GM04503 (cell line): ENCODE measurements at regions not wholly inside any gene's neighbourhood (a gene's known extent, or its start where the extent isn't known, plus 50 kb on each side); places are given as distances from the start of the nearest gene placed in this dataset.
"Not testable (repeated sequence)": the region's sequence is repeated elsewhere in the genome, so short reads cannot be mapped to it uniquely, and the experiment has no call there.

Experiments
- DNase-seq: peaks from one replicate; pipeline ENCODE4 v3.0.0-alpha.2; 2012; ENCODE audit warnings: low read depth

DNA sequence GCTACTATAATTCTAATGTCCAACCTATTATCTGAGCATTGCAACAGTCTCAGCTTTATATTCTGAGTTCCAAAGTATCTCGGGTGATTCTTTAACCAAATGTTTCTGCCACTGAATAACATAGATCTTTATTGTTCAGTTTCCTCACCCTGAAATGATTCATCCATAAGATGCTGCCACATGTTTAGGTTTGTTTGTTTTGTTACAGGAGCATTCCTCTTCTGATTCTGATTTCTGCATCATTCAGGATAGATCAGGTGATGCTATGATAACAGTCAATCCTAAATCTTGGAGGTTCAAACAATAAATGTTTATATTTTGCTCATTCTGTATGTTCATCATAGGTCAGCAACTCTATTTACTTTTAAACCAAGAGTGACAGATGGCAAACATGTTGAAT lies 927.6 kb downstream of the PCDH7 start:
- no peak for DNase-seq

- no peak for DNase-seq
Observed at GRCh38 chr4:31649878-31650277, 929.7 kb downstream of the PCDH7 start.

- DNase-seq: no peak
Observed at GRCh38 chr4:31651541-31651940, 931.4 kb downstream of the PCDH7 start.

GRCh38 chr4:31655328-31655727 lies 935.2 kb downstream of the PCDH7 start:
- DNase-seq: no peak

DNA sequence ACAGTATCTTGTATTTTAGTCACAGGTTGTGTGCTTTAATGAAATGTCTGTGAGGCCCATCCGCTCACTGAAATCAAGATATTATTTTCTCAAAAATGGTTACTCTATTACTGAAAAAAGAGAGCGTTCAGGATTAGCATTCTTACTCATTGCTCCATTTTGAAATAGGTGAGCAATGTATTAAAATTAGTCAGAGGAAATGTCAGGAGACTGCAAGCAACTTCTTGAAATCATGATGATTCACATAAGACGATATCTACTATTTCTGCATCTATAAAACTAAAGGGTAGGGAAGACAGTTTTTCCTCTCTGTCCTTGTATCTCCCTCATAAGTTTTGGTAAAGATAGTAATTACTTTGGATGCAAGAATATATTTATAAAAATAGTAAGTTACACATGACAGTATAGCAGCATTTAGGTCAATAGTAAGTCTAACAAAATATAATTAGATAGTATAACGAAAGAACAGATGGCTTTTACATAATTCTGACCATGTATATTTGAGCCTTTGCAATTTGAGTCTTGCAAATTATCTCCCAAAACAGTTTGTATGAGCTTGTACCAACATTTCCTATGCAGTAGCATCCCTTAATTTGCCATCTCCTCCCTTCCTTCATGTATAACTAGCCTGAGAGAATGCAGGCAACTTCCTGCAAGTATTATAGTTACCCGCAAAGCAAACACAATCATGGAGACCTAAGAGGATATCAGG lies 937.8 kb downstream of the PCDH7 start:
- no peak for DNase-seq

GRCh38 chr4:31660916-31661315 lies 940.7 kb downstream of the PCDH7 start:
- DNase-seq: no peak

- DNase-seq: no peak
Observed at GRCh38 chr4:31662951-31663350, 942.8 kb downstream of the PCDH7 start.

DNA sequence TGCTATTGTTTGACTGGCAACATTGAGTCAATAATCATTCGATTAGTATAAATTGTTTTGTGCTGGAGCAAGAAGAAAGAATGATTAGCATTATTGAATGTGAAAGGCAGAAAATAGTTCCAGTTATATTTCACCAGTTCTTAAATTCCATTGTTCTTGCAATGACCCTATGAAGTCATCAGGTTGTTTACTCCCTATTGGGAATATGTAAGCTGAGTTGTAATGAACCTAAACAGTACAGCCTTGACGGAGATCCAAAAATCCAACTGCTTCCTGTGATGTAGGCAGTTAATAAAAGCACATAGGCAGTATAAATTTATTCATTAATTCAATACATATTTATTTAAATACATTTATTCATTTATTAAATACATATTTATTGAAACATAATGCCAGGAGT lies 947.5 kb downstream of the PCDH7 start:
- no peak for DNase-seq

GRCh38 chr4:31674313-31674947 lies 954.3 kb downstream of the PCDH7 start:
- DNase-seq: no peak

DNA sequence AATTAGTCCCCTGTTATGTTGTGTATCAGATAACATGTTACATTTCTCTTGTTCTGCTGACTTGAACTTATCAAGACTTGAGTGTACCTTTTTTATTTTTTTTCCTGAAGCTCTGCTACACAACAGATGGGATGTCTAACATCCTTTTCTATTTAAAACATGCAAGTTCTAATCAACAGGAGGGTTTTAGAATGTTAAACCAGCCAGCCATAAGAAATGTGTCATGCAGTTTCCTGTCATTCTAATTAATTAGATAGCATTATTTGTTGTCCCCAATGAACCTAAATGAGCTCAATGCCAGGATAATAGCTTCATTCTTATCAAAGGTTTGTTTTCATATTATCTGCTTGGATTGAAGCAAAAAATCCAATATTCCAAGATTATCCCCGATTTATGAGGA lies 958.2 kb downstream of the PCDH7 start:
- no peak for DNase-seq

DNA sequence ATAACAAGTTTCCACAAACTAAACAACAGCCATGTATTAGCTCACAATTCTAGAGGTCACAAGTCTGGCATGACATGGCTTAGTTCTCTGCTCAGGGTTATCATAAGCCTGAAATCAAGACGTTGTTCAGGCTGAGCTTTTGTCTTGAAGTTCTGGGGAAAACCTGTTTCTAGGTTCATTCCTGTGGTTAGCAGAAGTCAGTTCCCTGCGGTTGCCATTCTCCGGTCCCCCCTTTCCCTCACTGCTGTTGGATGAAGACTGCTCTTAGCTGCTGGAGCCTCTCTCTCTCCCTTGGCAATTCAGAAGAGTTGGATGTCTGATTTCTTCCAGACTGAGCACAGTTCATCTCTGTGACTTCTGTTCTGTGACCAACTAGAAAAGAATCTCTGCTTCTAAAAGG lies 962.6 kb downstream of the PCDH7 start:
- DNase-seq: no peak

DNA sequence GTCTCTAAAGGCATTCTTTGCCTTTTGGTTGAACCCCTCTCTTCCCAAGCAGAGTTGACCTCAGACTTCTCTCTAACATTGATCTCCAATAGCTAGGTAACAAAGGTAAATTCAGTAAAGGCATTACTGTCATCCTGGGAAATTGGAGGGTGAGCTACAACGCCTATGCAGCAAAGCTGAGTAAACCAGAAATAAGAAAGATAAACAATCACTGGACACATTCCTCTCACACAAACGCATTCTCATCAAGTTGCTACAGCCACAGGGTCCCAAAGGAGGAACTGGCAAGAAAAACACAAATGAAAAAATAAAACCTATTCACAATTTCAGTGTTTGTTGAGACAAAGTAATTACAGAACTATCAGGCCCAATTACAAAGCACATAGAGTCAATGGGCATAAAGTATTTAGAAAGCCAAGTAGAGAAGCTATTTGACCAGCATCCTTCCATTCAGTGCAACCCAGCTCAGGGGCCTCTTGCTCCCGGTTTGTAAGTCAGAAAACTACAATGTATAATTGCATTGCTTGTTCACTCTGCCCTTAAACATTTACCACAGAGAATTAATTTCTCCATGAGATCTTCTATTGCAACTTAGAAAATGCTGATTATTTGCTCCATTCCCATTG lies 967.7 kb downstream of the PCDH7 start:
- DNase-seq: no peak

- no peak for DNase-seq
Observed at GRCh38 chr4:31692399-31692940, 972.3 kb downstream of the PCDH7 start.

DNA sequence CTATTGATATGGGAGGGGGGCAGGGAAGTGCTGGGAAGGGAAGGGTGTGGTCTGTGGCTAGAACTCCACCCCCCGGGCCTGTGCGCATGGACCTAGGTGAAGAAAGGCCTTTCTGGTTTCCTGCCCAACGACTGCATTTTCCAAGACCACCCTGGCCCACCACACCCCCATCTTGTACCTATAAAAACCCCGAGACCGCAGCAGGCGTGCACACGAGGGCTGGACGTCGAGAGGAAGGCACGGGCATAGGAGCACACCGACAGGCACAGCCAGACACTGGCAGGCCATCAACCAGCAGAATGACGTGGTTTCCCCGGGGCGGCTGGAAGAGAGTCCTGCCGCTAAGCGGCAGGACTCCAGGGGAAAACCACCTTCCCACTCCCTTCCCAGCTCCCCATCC lies 981.1 kb downstream of the PCDH7 start:
- DNase-seq: no peak

GRCh38 chr4:31702326-31702725 lies 982.2 kb downstream of the PCDH7 start:
- DNase-seq: no peak

DNA sequence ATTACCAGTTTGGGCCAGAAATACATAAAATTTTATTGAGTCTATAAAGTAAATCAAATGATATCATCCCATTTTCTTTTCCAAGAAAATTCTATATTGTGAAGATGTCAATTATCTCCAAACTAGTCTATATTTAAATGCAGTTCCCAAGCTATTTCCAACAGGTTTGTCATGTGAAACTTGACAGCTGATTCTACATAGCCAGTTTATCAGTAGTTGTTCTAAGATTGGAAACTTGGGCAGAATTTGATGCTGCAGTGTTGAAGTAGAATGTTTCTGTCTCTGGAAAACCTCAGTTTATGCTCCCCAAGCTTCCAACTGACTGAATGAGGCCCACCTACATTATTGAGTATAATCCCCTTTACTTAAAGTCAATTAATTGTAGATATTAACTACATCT lies 994.1 kb downstream of the PCDH7 start:
- DNase-seq: no peak

DNA sequence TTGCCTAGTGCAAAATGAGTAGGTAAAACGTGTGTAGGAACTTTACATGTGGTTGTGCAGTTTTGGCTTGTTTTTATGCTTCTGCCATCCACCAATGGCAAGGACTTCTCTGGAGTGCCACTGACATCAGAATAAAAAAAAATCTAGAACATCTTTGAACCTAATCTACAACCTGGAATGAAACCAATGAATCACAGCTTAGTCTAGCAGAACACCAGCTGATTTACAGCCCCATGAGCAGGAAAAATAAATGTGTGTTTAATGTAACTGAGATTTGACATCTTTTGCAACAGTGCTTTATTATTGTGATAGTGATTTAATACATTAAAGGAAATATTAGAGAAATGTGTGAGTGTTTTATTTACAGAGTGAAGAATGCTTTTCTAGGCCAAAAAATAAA lies 995.1 kb downstream of the PCDH7 start:
- DNase-seq: no peak

- DNase-seq: no peak
Observed at GRCh38 chr4:31727030-31727429, 1006.9 kb downstream of the PCDH7 start.

DNA sequence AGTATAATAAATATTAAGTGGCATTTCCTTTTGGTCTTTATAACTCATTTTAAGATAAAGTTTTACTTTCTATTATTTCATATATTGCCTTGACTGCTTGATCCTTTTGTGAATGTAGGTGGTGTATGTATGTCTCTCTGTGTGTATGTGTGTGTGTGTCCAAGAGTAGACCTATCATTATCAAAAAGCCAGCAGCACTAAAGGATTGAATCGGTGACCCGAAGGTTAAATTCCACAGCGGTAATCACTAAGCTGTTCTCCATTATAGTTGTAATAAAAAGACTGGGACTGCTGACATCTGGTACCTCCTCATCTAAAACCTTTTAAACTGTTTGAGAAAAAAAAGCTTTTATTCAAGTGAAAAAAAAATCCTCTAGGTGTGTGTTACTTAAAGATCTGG lies 1014.8 kb downstream of the PCDH7 start:
- no peak for DNase-seq

- DNase-seq: no peak
Observed at GRCh38 chr4:31737419-31737818, 1017.2 kb downstream of the PCDH7 start.

GRCh38 chr4:31741326-31741725 lies 1021.2 kb downstream of the PCDH7 start:
- DNase-seq: no peak

DNA sequence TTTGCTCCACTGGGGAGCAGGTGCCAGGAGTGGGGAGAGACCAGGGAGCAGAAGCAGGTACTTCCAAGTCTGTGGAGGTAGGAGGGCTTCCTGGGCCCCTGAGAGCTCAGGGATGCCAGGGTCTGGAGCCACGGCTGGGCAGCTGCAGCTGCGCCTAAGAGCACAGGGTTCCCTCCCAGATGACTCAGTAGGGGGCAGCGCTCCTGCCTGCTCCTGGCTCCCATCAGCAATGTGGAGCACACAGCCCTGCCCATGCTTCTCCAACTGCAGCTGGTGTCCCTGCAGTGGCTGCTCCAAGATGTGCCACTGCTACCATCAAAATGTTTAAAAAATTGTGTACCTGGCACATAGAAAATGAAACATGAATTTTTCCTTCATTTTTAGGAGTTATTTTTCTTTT lies 1028.2 kb downstream of the PCDH7 start:
- DNase-seq: no peak

DNA sequence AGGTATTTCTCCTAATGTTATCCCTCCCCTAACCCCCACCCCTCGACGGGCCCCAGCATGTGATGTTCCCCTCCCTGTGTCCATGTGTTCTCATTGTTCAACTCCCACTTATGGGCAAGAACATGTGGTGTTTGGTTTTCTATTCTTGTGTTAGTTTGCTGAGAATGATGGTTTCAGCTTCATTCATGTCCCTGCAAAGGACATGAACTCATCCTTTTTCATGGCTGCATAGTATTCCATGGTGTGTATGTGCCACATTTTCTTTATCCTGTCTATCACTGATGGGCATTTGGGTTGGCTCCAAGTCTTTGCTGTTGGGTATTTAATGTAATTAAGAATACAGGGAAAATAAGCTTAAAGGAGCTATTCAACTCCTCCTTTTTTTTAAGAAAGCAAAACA lies 1030.4 kb downstream of the PCDH7 start:
- not testable (repeated sequence) for DNase-seq
